Testis (tissue), 2 donors: ENCODE measurements at regions not wholly inside any gene's neighbourhood (a gene's known extent, or its start where the extent isn't known, plus 50 kb on each side); places are given as distances from the start of the nearest gene placed in this dataset.

ENCODE experiments used
- DNase-seq: peaks from one replicate; pipeline ENCODE4 v3.0.0-alpha.2; 2019
- H3K27ac ChIP-seq, 2 donors: fragments of 200-600 bp; sonication (generic); one replicate each; pipeline ENCODE4 v1.5.1; 2019
- H3K27me3 ChIP-seq: fragments of 200-600 bp; sonication (generic); one replicate; pipeline ENCODE4 v1.5.1; 2019
- H3K36me3 ChIP-seq: fragments of 200-600 bp; sonication (generic); one replicate; pipeline ENCODE4 v1.5.1; 2017; ENCODE audit warnings: low read depth; ENCODE audit errors: missing control alignments
- H3K4me1 ChIP-seq: fragments of 200-600 bp; sonication (generic); one replicate; pipeline ENCODE4 v1.5.1; 2019
- H3K4me3 ChIP-seq, 2 donors: fragments of 200-600 bp; sonication (generic); one replicate each; pipeline ENCODE4 v1.5.1; 2017 to 2019
- H3K9me3 ChIP-seq: fragments of 200-600 bp; sonication (generic); one replicate; pipeline ENCODE4 v1.5.1; 2017
- CTCF ChIP-seq, 3 experiments: fragments of 450-650 bp in 2 of 3; fragments of 200-600 bp in 1 of 3; sonication (generic) in 1 of 3; IDR thresholded peaks; one replicate each; pipeline ENCODE4 v1.5.1; 2016 to 2019; ENCODE audit warnings: antibody characterized with exemption in 3 of 3, mild to moderate bottlenecking in 2 of 3, moderate library complexity in 1 of 3
- POLR2A ChIP-seq: fragments of 450-650 bp; IDR thresholded peaks from one replicate; pipeline ENCODE4 v1.6.1; 2017; ENCODE audit warnings: antibody characterized with exemption, mild to moderate bottlenecking, moderate library complexity
- WGBS, 2 donors: methylation state at CpG; one replicate each; pipeline ENCODE4 v1.1.5; 2018; 5-methylcytosine and 5-hydroxymethylcytosine counted together
- intact Hi-C: fragments of 100-400 bp; cut with DNase I; formaldehyde crosslinking; loops from one replicate; pipeline ENCODE4 v1.15.1; 2023; ENCODE audit warnings: low total_unique reads

GRCh38 chr4:111770514-111770913 is 374.7 kb upstream of the FAM241A start:
- Histone ChIP-seq H3K36me3 (no peaks in the 10 kb centered on the region), H3K9me3 (no peaks in the 10 kb centered on the region), H3K27ac (no peak overlapping the region), H3K27me3 (no peaks in the 10 kb centered on the region), H3K4me3 (no peak overlapping the region), H3K4me1 (no peaks in the 10 kb centered on the region)
- no peak for DNase-seq
- TF ChIP-seq CTCF (IDR thresholded peaks at IDR 0.05) (no peak), POLR2A (no peak)
- WGBS, 2 donors, result 79 to 81% methylated on average over 7 to 8 of the region's 8 CpGs
- intact Hi-C loops, result no loop called here

- Histone ChIP-seq H3K9me3 (no peaks in the 10 kb centered on the region), H3K4me3 (no peak overlapping the region), H3K4me1 (no peaks in the 10 kb centered on the region), H3K27ac (no peak overlapping the region), H3K36me3 (no peaks in the 10 kb centered on the region), H3K27me3 (no peaks in the 10 kb centered on the region)
- WGBS, 2 donors, result 28 to 35% methylated on average over 3 of the region's 3 CpGs
- TF ChIP-seq CTCF (IDR thresholded peaks at IDR 0.05), result no peak
- no peak for DNase-seq
- intact Hi-C loops, result no loop called here
Observed at GRCh38 chr4:111773858-111774257, 371.4 kb upstream of the FAM241A start.

- no peaks in the 10 kb centered on the region for H3K36me3 ChIP-seq
- no peaks in the 10 kb centered on the region for H3K9me3 ChIP-seq
- H3K4me1 ChIP-seq, result no peaks in the 10 kb centered on the region
- no peaks in the 10 kb centered on the region for H3K27me3 ChIP-seq
- H3K4me3 ChIP-seq, result no peak overlapping the region
- intact Hi-C loops, result no loop called here
- 51 to 54% methylated on average over 4 of the region's 4 CpGs for WGBS, 2 donors
- TF ChIP-seq CTCF (IDR thresholded peaks at IDR 0.05) (no peak), POLR2A (no peak)
- H3K27ac ChIP-seq, result no peak overlapping the region
- no peak for DNase-seq
Observed at GRCh38 chr4:111775556-111776297, 369.5 kb upstream of the FAM241A start.

- intact Hi-C loops, result no loop called here
- no peaks in the 10 kb centered on the region for H3K27me3 ChIP-seq
- WGBS, 2 donors, result 63 to 68% methylated on average over 1 of the region's 1 CpG
- no peaks in the 10 kb centered on the region for H3K36me3 ChIP-seq
- H3K27ac ChIP-seq, result no peak overlapping the region
- H3K4me1 ChIP-seq, result no peaks in the 10 kb centered on the region
- no peak overlapping the region for H3K4me3 ChIP-seq
- no peaks in the 10 kb centered on the region for H3K9me3 ChIP-seq
- DNase-seq, result no peak
- TF ChIP-seq CTCF (IDR thresholded peaks at IDR 0.05), result no peak
- TF ChIP-seq POLR2A, result no peak
Observed at GRCh38 chr4:111776561-111776960, 368.7 kb upstream of the FAM241A start.

- Histone ChIP-seq H3K4me1 (no peaks in the 10 kb centered on the region), H3K27me3 (no peaks in the 10 kb centered on the region), H3K4me3 (no peak overlapping the region), H3K9me3 (no peaks in the 10 kb centered on the region), H3K27ac (no peak overlapping the region), H3K36me3 (no peaks in the 10 kb centered on the region)
- 79 to 87% methylated on average over 1 of the region's 1 CpG for WGBS, 2 donors
- TF ChIP-seq CTCF (IDR thresholded peaks at IDR 0.05) (no peak), POLR2A (no peak)
- intact Hi-C loops, result no loop called here
- no peak for DNase-seq
Observed at GRCh38 chr4:111778543-111778942, 366.7 kb upstream of the FAM241A start.
